Tibial artery (tissue), 4 donors: ENCODE measurements at regions not wholly inside any gene's neighbourhood (a gene's known extent, or its start where the extent isn't known, plus 50 kb on each side); places are given as distances from the start of the nearest gene placed in this dataset.
"Not testable (repeated sequence)": the region's sequence is repeated elsewhere in the genome, so short reads cannot be mapped to it uniquely, and the experiment has no call there.

Source experiments
- DNase-seq, 2 donors: peaks; one replicate each; pipeline ENCODE4 v3.0.0-alpha.2; 2019
- H3K27ac ChIP-seq, 2 donors: fragments of 200-600 bp; sonication (generic) in 1 of 2; 1 replicate in 1 of 2; 2 replicates in 1 of 2; pipeline ENCODE4 v1.5.1; 2018 to 2019; ENCODE audit warnings: mild to moderate bottlenecking in 1 of 2
- H3K27me3 ChIP-seq, 2 donors: fragments of 200-600 bp; sonication (generic) in 1 of 2; one replicate each; pipeline versions ENCODE4 v1.5.1 to v1.6.0; 2016 to 2019
- H3K36me3 ChIP-seq, 3 donors: fragments of 200-600 bp; sonication (generic) in 2 of 3; one replicate each; pipeline ENCODE4 v1.5.1; 2016 to 2019; ENCODE audit warnings: mild to moderate bottlenecking in 2 of 3
- H3K4me1 ChIP-seq, 4 donors: fragments of 200-600 bp; sonication (generic) in 2 of 4; 1 replicate in 3 of 4; 2 replicates in 1 of 4; pipeline ENCODE4 v1.5.1; 2016 to 2019
- H3K4me3 ChIP-seq, 2 donors: fragments of 200-600 bp; sonication (generic) in 1 of 2; 1 replicate in 1 of 2; 2 replicates in 1 of 2; pipeline ENCODE4 v1.5.1; 2018 to 2019; ENCODE audit warnings: mild to moderate bottlenecking in 2 of 2
- H3K9me3 ChIP-seq, 3 donors: fragments of 200-600 bp; sonication (generic) in 1 of 3; one replicate each; pipeline ENCODE4 v1.5.1; 2016 to 2019
- intact Hi-C: fragments of 100-400 bp; cut with DNase I; formaldehyde crosslinking; loops from one replicate; pipeline ENCODE4 v1.15.0; 2023; ENCODE audit warnings: low total_unique reads
- TF ChIP-seq, protein P1 (sequence below), 2 experiments: fragments of 200-600 bp in 1 of 2; fragments of 450-650 bp in 1 of 2; IDR thresholded peaks; one replicate each; pipeline ENCODE4 v1.5.1; 2017 to 2019; ENCODE audit warnings: antibody characterized with exemption in 2 of 2, mild to moderate bottlenecking in 1 of 2, moderate library complexity in 1 of 2

DNA sequence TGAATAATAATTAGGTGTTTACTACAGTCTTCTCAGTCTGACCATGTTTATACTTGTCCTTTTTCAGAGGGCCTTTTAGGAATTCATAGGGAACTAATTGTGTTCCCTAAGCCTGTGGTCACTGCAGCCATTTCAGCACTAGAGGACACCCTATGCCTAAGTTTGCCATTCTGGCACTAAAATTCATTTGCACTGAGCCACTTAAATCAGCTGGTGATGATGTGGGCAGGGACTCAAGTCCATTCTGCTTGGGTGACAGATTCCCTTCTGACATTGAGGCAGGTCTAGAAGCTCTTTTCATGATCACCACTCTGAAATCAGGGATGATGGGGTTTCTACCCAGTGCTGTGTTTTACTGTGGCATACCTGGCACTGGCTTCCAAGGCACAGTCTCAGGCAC lies 1178.9 kb upstream of the DIAPH2 start:
- intact Hi-C loops, result no loop called here
- Histone ChIP-seq H3K27me3 (no peaks in the 10 kb centered on the region), H3K9me3 (peaks cover 0 to 4% (median 0%) of the 10 kb centered on the region in 3 donors), H3K4me3 (no peak overlapping the region), H3K4me1 (no peaks in the 10 kb centered on the region), H3K27ac (no peak overlapping the region), H3K36me3 (no peaks in the 10 kb centered on the region)
- no peak for DNase-seq
- TF ChIP-seq, protein P1, sequence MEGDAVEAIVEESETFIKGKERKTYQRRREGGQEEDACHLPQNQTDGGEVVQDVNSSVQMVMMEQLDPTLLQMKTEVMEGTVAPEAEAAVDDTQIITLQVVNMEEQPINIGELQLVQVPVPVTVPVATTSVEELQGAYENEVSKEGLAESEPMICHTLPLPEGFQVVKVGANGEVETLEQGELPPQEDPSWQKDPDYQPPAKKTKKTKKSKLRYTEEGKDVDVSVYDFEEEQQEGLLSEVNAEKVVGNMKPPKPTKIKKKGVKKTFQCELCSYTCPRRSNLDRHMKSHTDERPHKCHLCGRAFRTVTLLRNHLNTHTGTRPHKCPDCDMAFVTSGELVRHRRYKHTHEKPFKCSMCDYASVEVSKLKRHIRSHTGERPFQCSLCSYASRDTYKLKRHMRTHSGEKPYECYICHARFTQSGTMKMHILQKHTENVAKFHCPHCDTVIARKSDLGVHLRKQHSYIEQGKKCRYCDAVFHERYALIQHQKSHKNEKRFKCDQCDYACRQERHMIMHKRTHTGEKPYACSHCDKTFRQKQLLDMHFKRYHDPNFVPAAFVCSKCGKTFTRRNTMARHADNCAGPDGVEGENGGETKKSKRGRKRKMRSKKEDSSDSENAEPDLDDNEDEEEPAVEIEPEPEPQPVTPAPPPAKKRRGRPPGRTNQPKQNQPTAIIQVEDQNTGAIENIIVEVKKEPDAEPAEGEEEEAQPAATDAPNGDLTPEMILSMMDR (IDR thresholded peaks at IDR 0.05), result no peak

DNA sequence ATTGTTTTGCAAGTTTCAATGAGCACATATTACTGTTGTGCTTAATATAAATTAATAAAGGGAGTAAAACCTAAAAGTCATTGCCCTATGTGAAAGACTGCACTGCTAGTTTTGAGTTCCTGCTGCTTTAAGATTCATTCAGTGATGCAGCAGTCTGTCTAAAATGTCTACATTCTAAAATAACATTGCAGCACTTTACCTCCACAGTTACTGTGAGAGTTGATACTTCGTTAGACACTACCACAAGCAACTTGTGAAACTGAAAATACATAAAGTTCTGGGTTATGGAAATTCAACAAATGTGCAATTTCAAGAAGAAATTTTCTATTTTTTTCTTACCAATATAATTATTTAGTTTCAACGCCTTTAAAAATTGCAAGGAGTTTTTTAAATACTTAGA lies 1175.2 kb upstream of the DIAPH2 start:
- DNase-seq, result no peak
- intact Hi-C loops, result no loop called here

DNA sequence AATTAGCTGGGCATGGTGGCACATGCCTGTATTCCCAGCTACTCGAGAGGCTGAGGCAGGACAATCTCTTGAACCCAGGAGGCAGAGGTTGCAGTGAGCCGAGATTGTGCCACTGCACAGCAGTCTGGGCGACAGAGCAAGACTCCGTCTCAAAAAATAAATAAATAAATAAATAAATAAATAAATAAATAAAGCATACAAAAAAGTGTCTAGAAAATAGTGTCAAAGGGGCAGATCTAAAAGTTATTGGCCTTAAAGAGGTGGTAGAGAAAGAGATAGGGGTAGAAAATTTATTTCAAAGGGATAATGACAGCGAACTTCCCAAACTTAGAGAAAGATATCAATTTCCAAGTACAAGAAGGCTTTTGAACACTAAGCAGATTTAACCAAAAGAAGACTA lies 1160.6 kb upstream of the DIAPH2 start:
- H3K4me1 ChIP-seq, H3K27ac ChIP-seq, intact Hi-C loops, H3K36me3 ChIP-seq, DNase-seq, H3K9me3 ChIP-seq, H3K27me3 ChIP-seq, H3K4me3 ChIP-seq: not testable (repeated sequence)

More for the DNA sequence above, 1175.2 kb upstream of the DIAPH2 start:
- Histone ChIP-seq H3K27ac (no peak overlapping the region), H3K4me1 (no peaks in the 10 kb centered on the region), H3K36me3 (no peaks in the 10 kb centered on the region), H3K27me3 (no peaks in the 10 kb centered on the region), H3K9me3 (peaks cover 0 to 4% (median 0%) of the 10 kb centered on the region in 3 donors), H3K4me3 (no peak overlapping the region)
- TF ChIP-seq, protein P1 (IDR thresholded peaks at IDR 0.05), result no peak

DNA sequence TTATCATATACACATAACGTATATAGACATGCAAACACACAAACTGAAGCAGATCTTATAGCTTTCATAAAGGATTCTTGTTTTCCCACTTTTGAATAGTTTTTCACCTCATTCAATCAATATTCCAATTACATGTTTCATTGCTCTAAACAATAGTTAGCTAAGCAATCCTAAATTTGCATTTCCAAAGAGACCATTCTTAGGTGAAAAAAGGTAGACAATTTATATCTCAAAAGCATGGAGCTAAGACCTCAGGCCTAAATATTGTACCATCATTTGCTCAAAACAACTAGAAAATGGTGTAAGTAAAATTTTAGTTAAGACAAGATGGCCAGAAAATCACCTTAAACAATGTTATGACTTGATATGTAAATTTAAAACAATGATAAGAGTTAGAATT lies 1148.5 kb upstream of the DIAPH2 start:
- Histone ChIP-seq H3K27ac (no peak overlapping the region), H3K27me3 (no peaks in the 10 kb centered on the region), H3K36me3 (no peaks in the 10 kb centered on the region), H3K4me1 (no peaks in the 10 kb centered on the region), H3K4me3 (no peak overlapping the region), H3K9me3 (no peaks in the 10 kb centered on the region)
- TF ChIP-seq, protein P1 (IDR thresholded peaks at IDR 0.05), result no peak
- intact Hi-C loops, result no loop called here
- no peak for DNase-seq

DNA sequence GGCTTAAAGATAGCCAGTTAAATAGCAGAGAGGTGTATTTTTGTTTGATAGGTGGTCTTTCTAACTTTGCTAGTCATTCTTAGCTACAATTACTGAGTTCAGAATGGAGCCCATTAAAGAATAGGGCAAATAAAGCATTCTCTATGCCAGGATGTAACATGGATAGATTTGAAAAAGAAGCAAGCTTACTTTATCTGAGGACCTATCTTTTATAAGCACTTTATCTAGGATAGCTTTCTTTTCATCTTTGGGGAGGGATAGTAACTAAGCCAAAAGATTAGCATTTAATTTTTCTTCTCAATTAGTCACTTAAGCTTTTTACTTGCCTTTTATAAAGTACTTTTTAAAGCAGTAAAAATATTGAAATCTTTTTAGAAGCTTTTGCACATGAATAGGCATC lies 1148.0 kb upstream of the DIAPH2 start:
- no peaks in the 10 kb centered on the region for H3K4me1 ChIP-seq
- no peaks in the 10 kb centered on the region for H3K9me3 ChIP-seq
- TF ChIP-seq, protein P1 (IDR thresholded peaks at IDR 0.05), result no peak
- H3K27ac ChIP-seq, result no peak overlapping the region
- H3K27me3 ChIP-seq, result no peaks in the 10 kb centered on the region
- no peak for DNase-seq
- H3K4me3 ChIP-seq, result no peak overlapping the region
- intact Hi-C loops, result no loop called here
- no peaks in the 10 kb centered on the region for H3K36me3 ChIP-seq

DNA sequence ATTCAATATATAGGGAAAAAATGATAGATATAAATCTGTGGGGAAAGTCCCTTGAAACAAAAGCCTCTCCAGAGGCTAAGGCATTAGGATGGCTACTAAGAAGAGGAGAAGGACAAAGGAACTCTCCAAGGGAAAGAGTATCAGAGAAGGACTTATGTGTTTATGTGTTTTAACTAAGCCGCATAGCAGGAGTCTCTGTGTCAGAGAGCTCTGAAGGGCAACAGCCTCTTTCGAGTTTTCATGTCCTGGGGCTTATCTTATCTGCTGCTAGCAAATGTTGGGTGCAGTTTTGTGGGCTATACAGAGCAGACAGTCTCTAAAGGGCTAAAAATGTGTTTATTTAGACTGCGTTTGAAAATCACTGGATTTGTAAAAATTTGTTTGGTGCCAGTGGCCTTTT lies 1145.6 kb upstream of the DIAPH2 start:
- no peak for DNase-seq
- no peak overlapping the region for H3K27ac ChIP-seq
- no peaks in the 10 kb centered on the region for H3K9me3 ChIP-seq
- no peaks in the 10 kb centered on the region for H3K4me1 ChIP-seq
- H3K4me3 ChIP-seq, result no peak overlapping the region
- intact Hi-C loops, result no loop called here
- no peaks in the 10 kb centered on the region for H3K36me3 ChIP-seq
- no peaks in the 10 kb centered on the region for H3K27me3 ChIP-seq
- TF ChIP-seq, protein P1 (IDR thresholded peaks at IDR 0.05), result no peak

DNA sequence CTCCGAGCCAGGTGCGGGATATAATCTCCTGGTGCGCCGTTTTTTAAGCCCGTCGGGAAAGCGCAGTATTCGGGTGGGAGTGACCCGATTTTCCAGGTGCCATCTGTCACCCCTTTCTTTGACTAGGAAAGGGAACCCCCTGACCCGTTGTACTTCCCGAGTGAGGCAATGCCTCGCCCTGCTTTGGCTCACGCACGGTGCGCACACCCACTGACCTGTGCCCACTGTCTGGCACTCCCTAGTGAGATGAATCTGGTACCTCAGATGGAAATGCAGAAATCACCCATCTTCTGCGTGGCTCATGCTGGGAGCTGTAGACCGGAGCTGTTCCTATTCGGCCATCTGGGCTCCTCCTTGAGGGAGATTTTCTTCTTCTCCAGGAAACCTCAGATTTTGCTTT lies 1135.1 kb upstream of the DIAPH2 start:
- H3K4me1 ChIP-seq, H3K4me3 ChIP-seq, H3K27me3 ChIP-seq, H3K9me3 ChIP-seq, H3K27ac ChIP-seq, H3K36me3 ChIP-seq, intact Hi-C loops, DNase-seq: not testable (repeated sequence)
